Endothelial cell of umbilical vein (primary cell): ENCODE measurements at regions not wholly inside any gene's neighbourhood (a gene's known extent, or its start where the extent isn't known, plus 50 kb on each side); places are given as distances from the start of the nearest gene placed in this dataset.

Experiments used
- BruUV-seq: library from RNA; stranded (reverse); fragments of 400-500 nt; replicated peaks from 2 replicates; lab custom pipeline; 2021; lab: Mats Ljungman, UMichigan
- CTCF ChIA-PET: fragments of 300-600, 350-600 bp; sonication (Branson Sonifier 250); formaldehyde crosslinking; loops from one replicate; lab custom pipeline; 2021; ENCODE audit warnings: antibody characterized with exemption, inconsistent platforms; lab: Charles Lee
- POLR2A ChIA-PET: fragments of 300-600, 350-600 bp; sonication (Branson Sonifier 250); formaldehyde crosslinking; loops from one replicate; lab custom pipeline; 2021; ENCODE audit warnings: antibody characterized with exemption, inconsistent platforms; lab: Charles Lee
- DNase-seq: peaks from one replicate; pipeline ENCODE4 v3.0.0-alpha.2; 2011; ENCODE audit warnings: low read depth, low spot score
- FAIRE-seq: peaks from 2 replicates; lab custom pipeline; 2011; peaks lifted over from hg19 to GRCh38; lab: Jason Lieb, UNC
- H2AFZ ChIP-seq: 2 replicates; pipeline ENCODE4 v1.6.0; 2012; ENCODE audit warnings: low read depth, low read length, control low read depth, inconsistent platforms
- H3K27ac ChIP-seq: 2 replicates; pipeline ENCODE4 v1.5.1; 2011; ENCODE audit warnings: low read depth, mild to moderate bottlenecking, control low read depth, low read length, moderate library complexity; ENCODE audit not compliant: insufficient read depth
- H3K27me3 ChIP-seq, 2 experiments: 2 replicates each; pipeline versions ENCODE4 v1.6.0 to v1.6.1; 2011; ENCODE audit warnings: low read length in 2 of 2, mixed read lengths in 1 of 2; ENCODE audit not compliant: control insufficient read depth in 2 of 2, insufficient read depth in 2 of 2
- H3K36me3 ChIP-seq, 2 experiments: 2 replicates in 1 of 2; 3 replicates in 1 of 2; pipeline ENCODE4 v1.5.1; 2011; ENCODE audit warnings: low read length in 2 of 2, mild to moderate bottlenecking in 1 of 2, moderate library complexity in 1 of 2; ENCODE audit not compliant: control insufficient read depth in 2 of 2, insufficient read depth in 2 of 2; ENCODE audit errors: extremely low read depth in 1 of 2
- H3K4me1 ChIP-seq: 3 replicates; pipeline ENCODE4 v1.5.1; 2011; ENCODE audit warnings: mild to moderate bottlenecking, low read length; ENCODE audit not compliant: control insufficient read depth, insufficient read depth; ENCODE audit errors: extremely low read depth
- H3K4me2 ChIP-seq: 2 replicates; pipeline ENCODE4 v1.6.1; 2011; ENCODE audit warnings: low read length, control low read depth, mixed read lengths; ENCODE audit not compliant: insufficient read depth
- H3K4me3 ChIP-seq, 3 experiments: fragments of 200-600 bp in 1 of 3; sonication (generic), shearing (Covaris generic) in 1 of 3; replicated peaks in 1 of 3; 2 replicates each; pipeline ENCODE4 v1.5.1; 2011 to 2016; ENCODE audit warnings: control low read depth in 3 of 3, low read length in 3 of 3, mild to moderate bottlenecking in 2 of 3, inconsistent platforms in 1 of 3, low read depth in 1 of 3, moderate library complexity in 1 of 3; ENCODE audit not compliant: insufficient read depth in 1 of 3
- H3K79me2 ChIP-seq: 2 replicates; pipeline ENCODE4 v1.6.0; 2012; ENCODE audit warnings: low read length, inconsistent platforms; ENCODE audit not compliant: control insufficient read depth, insufficient read depth
- H3K9ac ChIP-seq: replicated peaks from 2 replicates; pipeline ENCODE3; 2011; ENCODE audit warnings: low read length, control low read depth; ENCODE audit not compliant: insufficient read depth; ENCODE audit errors: extremely low read depth
- H3K9me1 ChIP-seq: replicated peaks from 3 replicates; pipeline ENCODE4 v1.6.0; 2011; ENCODE audit warnings: mild to moderate bottlenecking, low read length; ENCODE audit not compliant: control insufficient read depth, insufficient read depth; ENCODE audit errors: extremely low read depth
- H3K9me3 ChIP-seq: replicated peaks from 2 replicates; pipeline ENCODE4 v1.5.1; 2012; ENCODE audit warnings: low read length, inconsistent platforms; ENCODE audit not compliant: control insufficient read depth, insufficient read depth
- H4K20me1 ChIP-seq: replicated peaks from 2 replicates; pipeline ENCODE3; 2011; ENCODE audit warnings: mild to moderate bottlenecking, low read length; ENCODE audit not compliant: control insufficient read depth, insufficient read depth; ENCODE audit errors: extremely low read depth
- CTCF ChIP-seq, 2 donors: IDR thresholded peaks; 1 replicate in 1 of 2; 2 replicates in 1 of 2; pipeline ENCODE4 v1.5.1; 2011; ENCODE audit warnings: low read length in 2 of 2, mild to moderate bottlenecking in 2 of 2, moderate library complexity in 2 of 2, control low read depth in 1 of 2, inconsistent platforms in 1 of 2, low read depth in 1 of 2; ENCODE audit not compliant: insufficient read depth in 1 of 2; ENCODE audit errors: extremely low read depth in 1 of 2
- EZH2 ChIP-seq: IDR thresholded peaks from 2 replicates; pipeline ENCODE4 v1.6.1; 2012; ENCODE audit warnings: borderline replicate concordance, low read depth, mild to moderate bottlenecking, moderate library complexity, low read length, inconsistent platforms; ENCODE audit not compliant: severe bottlenecking
- FOS ChIP-seq: IDR thresholded peaks from 2 replicates; pipeline ENCODE4 v1.6.1; 2011; ENCODE audit warnings: mild to moderate bottlenecking, low read length, moderate library complexity, borderline replicate concordance; ENCODE audit not compliant: insufficient read depth
- GATA2 ChIP-seq: IDR thresholded peaks from 2 replicates; pipeline ENCODE4 v1.7.0; 2011; ENCODE audit warnings: low read depth, mild to moderate bottlenecking, moderate library complexity, mixed read lengths, low read length; ENCODE audit not compliant: insufficient read length, insufficient read depth
- JUN ChIP-seq: IDR thresholded peaks from 2 replicates; pipeline ENCODE4 v1.6.1; 2011; ENCODE audit warnings: borderline replicate concordance, low read depth; ENCODE audit not compliant: insufficient read length, insufficient read depth
- MAX ChIP-seq: IDR thresholded peaks from 2 replicates; pipeline ENCODE4 v1.6.1; 2011; ENCODE audit not compliant: insufficient read depth, insufficient read length
- MYC ChIP-seq: IDR thresholded peaks from one replicate; pipeline ENCODE4 v1.6.1; 2011; ENCODE audit warnings: mild to moderate bottlenecking, low read depth, low read length
- POLR2A ChIP-seq: IDR thresholded peaks from 2 replicates; pipeline ENCODE4 v1.6.1; 2012; ENCODE audit warnings: low read depth, mild to moderate bottlenecking, control low read depth, low read length
- POLR2AphosphoS5 ChIP-seq: IDR thresholded peaks from 2 replicates; pipeline ENCODE4 v1.6.1; 2012; ENCODE audit warnings: low read depth, mild to moderate bottlenecking, control low read depth, low read length, moderate library complexity; ENCODE audit not compliant: insufficient read depth
- dilution Hi-C: fragments of 300-500 bp; cut with MboI; formaldehyde crosslinking; loops from one replicate; pipeline ENCODE4 v1.15.0; 2019; ENCODE audit warnings: low sequenced_read_pairs; ENCODE audit not compliant: extremely low pct_ligation_motif_present
- intact Hi-C: fragments of 100-400 bp; cut with micrococcal nuclease; formaldehyde crosslinking; loops from one replicate; pipeline ENCODE4 v1.10.0; 2022

- H3K36me3 ChIP-seq = no peaks in the 10 kb centered on the region
- no peaks in the 10 kb centered on the region for H3K27me3 ChIP-seq
- BruUV-seq = no TSS peak
- H2AFZ ChIP-seq = no peak overlapping the region
- no peaks in the 10 kb centered on the region for H3K9me1 ChIP-seq
- no peak overlapping the region for H3K4me2 ChIP-seq
- intact Hi-C loops (no loop called here), dilution Hi-C loops (no loop called here)
- no peak for TF ChIP-seq MYC
- TF ChIP-seq CTCF (IDR thresholded peaks at IDR 0.05; ENCODE audit: extremely low read depth in 1 of 2, insufficient read depth in 1 of 2, low read depth in 1 of 2, low read length in 2 of 2) = no peak
- no peak for TF ChIP-seq GATA2
- TF ChIP-seq EZH2 = no peak
- no peak for TF ChIP-seq POLR2AphosphoS5
- TF ChIP-seq JUN = no peak
- no peak for TF ChIP-seq MAX
- TF ChIP-seq POLR2A = no peak
- no peak for TF ChIP-seq FOS
- CTCF ChIA-PET = no interaction called here
- no peak overlapping the region for H3K27ac ChIP-seq
- H3K9me3 ChIP-seq = no peaks in the 10 kb centered on the region
- no peak overlapping the region for H3K9ac ChIP-seq
- DNase-seq (no peak), FAIRE-seq (no peak)
- no peaks in the 10 kb centered on the region for H3K4me1 ChIP-seq
- no peaks in the 10 kb centered on the region for H3K79me2 ChIP-seq
- no peaks in the 10 kb centered on the region for H4K20me1 ChIP-seq
- POLR2A ChIA-PET = no interaction called here
- no peak overlapping the region for H3K4me3 ChIP-seq
Measured at GRCh38 chr5:17769277-17769676, 135.0 kb downstream of the TAF11L14 start.
